HCT116 (cell line): ENCODE measurements at regions not wholly inside any gene's neighbourhood (a gene's known extent, or its start where the extent isn't known, plus 50 kb on each side); places are given as distances from the start of the nearest gene placed in this dataset.

Experiments
- ATAC-seq: fragments of 200-7000 bp; cut with Tn5 transposase; 2 replicates; pipeline ENCODE4 v1.9.1; 2020; ENCODE audit warnings: mild to moderate bottlenecking, moderate library complexity
- BruUV-seq: library from RNA; stranded (reverse); fragments of 400-500 nt; replicated peaks from 2 replicates; lab custom pipeline; 2021; lab: Mats Ljungman, UMichigan
- CTCF ChIA-PET: fragments of 300-600 bp; sonication (Branson Sonifier 250); formaldehyde crosslinking; loops from one replicate; lab custom pipeline; 2021; ENCODE audit warnings: antibody characterized with exemption; lab: Charles Lee
- POLR2A ChIA-PET: fragments of 300-600, 350-600 bp; sonication (Branson Sonifier 250); formaldehyde crosslinking; loops from one replicate; lab custom pipeline; 2021; ENCODE audit warnings: antibody characterized with exemption; lab: Charles Lee
- RAD21 ChIA-PET, 2 experiments: fragments of 300-600 bp; sonication (Branson Sonifier 250); formaldehyde crosslinking; loops; one replicate each; lab custom pipeline; 2023; ENCODE audit warnings: low total read pairs in 2 of 2; ENCODE audit not compliant: uncharacterized antibody in 2 of 2, unreplicated experiment in 2 of 2, low non-redundant PET in 1 of 2; lab: Charles Lee
- DNase-seq: peaks from one replicate; pipeline ENCODE4 v3.0.0-alpha.2; 2010; ENCODE audit warnings: low read depth, low spot score
- H2AFZ ChIP-seq: fragments of 200-600 bp; shearing (Covaris generic), sonication (generic); 2 replicates; pipeline ENCODE4 v1.6.1; 2017; ENCODE audit warnings: low read depth, mixed run types, mixed read lengths, antibody characterized with exemption, low read length; ENCODE audit not compliant: poor library complexity, severe bottlenecking
- H3K27ac ChIP-seq: 2 replicates; pipeline ENCODE4 v1.5.1; 2012; ENCODE audit warnings: low read depth, low read length
- H3K27me3 ChIP-seq: fragments of 200-600 bp; sonication (generic); 2 replicates; pipeline ENCODE4 v1.6.1; 2016; ENCODE audit warnings: mixed run types, low read length, mixed read lengths; ENCODE audit not compliant: insufficient read depth
- H3K36me3 ChIP-seq, 2 experiments: fragments of 200-500 bp in 1 of 2; fragments of 200-600 bp in 1 of 2; sonication (Bioruptor generic) in 1 of 2; sonication (generic) in 1 of 2; 2 replicates each; pipeline versions ENCODE4 v1.5.1 to v1.6.1; 2014 to 2016; ENCODE audit warnings: low read length in 2 of 2, inconsistent platforms in 1 of 2, mixed read lengths in 1 of 2, mixed run types in 1 of 2; ENCODE audit not compliant: insufficient read depth in 2 of 2, control insufficient read depth in 1 of 2
- H3K4me1 ChIP-seq, 2 experiments: fragments of 200-600 bp in 1 of 2; sonication (generic) in 1 of 2; 2 replicates each; pipeline versions ENCODE4 v1.5.1 to v1.6.1; 2012 to 2017; ENCODE audit warnings: low read length in 2 of 2, inconsistent platforms in 1 of 2, mild to moderate bottlenecking in 1 of 2, mixed read lengths in 1 of 2, mixed run types in 1 of 2, moderate library complexity in 1 of 2; ENCODE audit not compliant: insufficient read depth in 2 of 2, control insufficient read depth in 1 of 2
- H3K4me2 ChIP-seq: fragments of 200-600 bp; sonication (generic); 2 replicates; pipeline ENCODE4 v1.6.1; 2017; ENCODE audit warnings: mixed run types, low read length, mixed read lengths
- H3K4me3 ChIP-seq, 2 experiments: fragments of 200-600 bp in 1 of 2; sonication (generic) in 1 of 2; replicated peaks in 1 of 2; 2 replicates each; pipeline ENCODE4 v1.5.1; 2011 to 2016; ENCODE audit warnings: low read length in 2 of 2, control low read depth in 1 of 2, low read depth in 1 of 2, mild to moderate bottlenecking in 1 of 2, mixed read lengths in 1 of 2, mixed run types in 1 of 2
- H3K79me2 ChIP-seq: fragments of 200-600 bp; sonication (generic); 2 replicates; pipeline ENCODE4 v1.6.1; 2017; ENCODE audit warnings: mild to moderate bottlenecking, mixed run types, low read length, moderate library complexity, mixed read lengths; ENCODE audit not compliant: insufficient read depth
- H3K9ac ChIP-seq: fragments of 200-600 bp; sonication (generic); 2 replicates; pipeline ENCODE4 v1.6.1; 2016; ENCODE audit warnings: low read length, mixed read lengths
- H3K9me2 ChIP-seq: fragments of 200-600 bp; sonication (generic), shearing (Covaris generic); 2 replicates; pipeline ENCODE4 v1.6.1; 2017; ENCODE audit warnings: mixed run types, mild to moderate bottlenecking, moderate library complexity; ENCODE audit not compliant: insufficient read depth
- H3K9me3 ChIP-seq, 2 experiments: fragments of 200-500 bp in 1 of 2; fragments of 200-600 bp in 1 of 2; sonication (Bioruptor generic) in 1 of 2; sonication (generic) in 1 of 2; 2 replicates each; pipeline ENCODE4 v1.6.1; 2014 to 2017; ENCODE audit warnings: low read length in 2 of 2, mixed read lengths in 2 of 2, inconsistent platforms in 1 of 2, low read depth in 1 of 2, mild to moderate bottlenecking in 1 of 2, mixed run types in 1 of 2, moderate library complexity in 1 of 2; ENCODE audit not compliant: control insufficient read depth in 1 of 2, insufficient read depth in 1 of 2
- H4K20me1 ChIP-seq: fragments of 200-600 bp; sonication (generic), shearing (Covaris generic); 2 replicates; pipeline ENCODE4 v1.6.1; 2017; ENCODE audit warnings: mixed run types, mild to moderate bottlenecking, moderate library complexity; ENCODE audit not compliant: insufficient read depth
- CBX3 ChIP-seq: IDR thresholded peaks from 2 replicates; pipeline ENCODE4 v1.6.1; 2012; ENCODE audit warnings: low read depth
- ELF1 ChIP-seq: IDR thresholded peaks from 2 replicates; pipeline ENCODE4 v1.6.1; 2012; ENCODE audit warnings: low read depth, borderline replicate concordance
- EZH2phosphoT487 ChIP-seq: fragments of 200-600 bp; IDR thresholded peaks from 2 replicates; pipeline ENCODE4 v1.6.1; 2018; ENCODE audit warnings: antibody characterized with exemption, borderline replicate concordance
- POLR2A ChIP-seq: IDR thresholded peaks from 2 replicates; pipeline ENCODE4 v1.7.0; 2011; ENCODE audit warnings: borderline replicate concordance; ENCODE audit not compliant: insufficient read depth, insufficient read length; ENCODE audit errors: extremely low read depth
- POLR2AphosphoS5 ChIP-seq: IDR thresholded peaks from 2 replicates; pipeline ENCODE4 v1.6.1; 2011; ENCODE audit warnings: mild to moderate bottlenecking, low read depth, low read length, moderate library complexity
- RAD21 ChIP-seq: IDR thresholded peaks from 2 replicates; pipeline ENCODE4 v1.6.1; 2012; ENCODE audit warnings: low read depth, mild to moderate bottlenecking
- SIN3A ChIP-seq: IDR thresholded peaks from 2 replicates; pipeline ENCODE4 v1.6.1; 2012; ENCODE audit warnings: low read depth
- YY1 ChIP-seq: IDR thresholded peaks from 2 replicates; pipeline ENCODE4 v1.6.1; 2011; ENCODE audit warnings: low read length, low read depth, moderate library complexity, mild to moderate bottlenecking; ENCODE audit not compliant: insufficient replicate concordance; ENCODE audit errors: extremely low read depth
- ZFX ChIP-seq: fragments of 450-650 bp; IDR thresholded peaks from 2 replicates; pipeline ENCODE4 v1.6.1; 2017
- ZNF274 ChIP-seq: fragments of 200-500 bp; sonication (Bioruptor generic); IDR thresholded peaks from 2 replicates; pipeline ENCODE4 v1.6.1; 2014; ENCODE audit warnings: mild to moderate bottlenecking, low read depth, low read length, inconsistent platforms
- intact Hi-C: fragments of 100-400 bp; cut with micrococcal nuclease; formaldehyde crosslinking; loops from 2 replicates; pipeline ENCODE4 v1.10.0; 2022
- TF ChIP-seq, protein P1 (sequence below): IDR thresholded peaks from 2 replicates; pipeline ENCODE4 v1.6.1; 2012

DNA sequence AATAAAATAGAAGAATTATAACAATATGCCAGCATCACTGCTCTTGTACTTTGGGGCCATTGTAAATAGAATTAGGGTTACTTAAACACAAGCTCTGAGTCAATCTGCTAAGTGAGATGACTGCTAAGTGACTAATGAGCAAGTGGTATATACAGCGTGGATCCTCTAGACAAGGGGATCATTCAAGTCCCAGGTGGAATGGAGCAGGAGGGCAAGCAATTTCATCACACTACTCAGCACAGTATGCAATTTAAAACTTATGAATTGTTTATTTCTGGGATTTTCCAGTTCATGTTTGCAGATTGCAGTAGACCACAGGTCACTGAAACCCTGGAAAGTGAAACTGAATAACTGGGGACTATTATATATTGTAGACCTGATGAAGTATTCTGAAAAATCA, 235.3 kb downstream of the BTBD3 start:
- ChIA-PET CTCF (no interaction called here), RAD21 (no interaction called here), POLR2A (no interaction called here)
- TF ChIP-seq POLR2AphosphoS5 = no peak
- no peak for TF ChIP-seq CBX3
- no peak for TF ChIP-seq RAD21
- Histone ChIP-seq H3K27ac (no peak overlapping the region), H2AFZ (no peak overlapping the region), H4K20me1 (no peaks in the 10 kb centered on the region), H3K9ac (no peak overlapping the region), H3K27me3 (no peaks in the 10 kb centered on the region), H3K4me3 (no peak overlapping the region), H3K4me1 (no peaks in the 10 kb centered on the region), H3K79me2 (no peaks in the 10 kb centered on the region), H3K9me2 (no peaks in the 10 kb centered on the region), H3K36me3 (no peaks in the 10 kb centered on the region), H3K4me2 (no peak overlapping the region), H3K9me3 (peaks cover 13 to 21% of the 10 kb centered on the region in 2 experiments; a peak in 2 of 4 replicates)
- intact Hi-C loops = no loop called here
- DNase-seq (no peak), ATAC-seq (no peak)
- no TSS peak for BruUV-seq

- H3K9ac ChIP-seq = no peak overlapping the region
- intact Hi-C loops = no loop called here
- no peak overlapping the region for H3K4me2 ChIP-seq
- H3K9me3 ChIP-seq = peaks cover 13 to 20% of the 10 kb centered on the region in 2 experiments; a peak in 2 of 4 replicates
- no TSS peak for BruUV-seq
- no peak overlapping the region for H3K4me3 ChIP-seq
- POLR2A ChIA-PET = no interaction called here
- no peak for ATAC-seq
- RAD21 ChIA-PET = no interaction called here
- H2AFZ ChIP-seq = no peak overlapping the region
- H3K9me2 ChIP-seq = no peaks in the 10 kb centered on the region
- H3K27me3 ChIP-seq = no peaks in the 10 kb centered on the region
- no peaks in the 10 kb centered on the region for H3K79me2 ChIP-seq
- CTCF ChIA-PET = no interaction called here
- TF ChIP-seq ZFX (no peak), RAD21 (no peak), YY1 (no peak), POLR2A (no peak), ELF1 (no peak), SIN3A (no peak), EZH2phosphoT487 (no peak), ZNF274 (no peak)
- TF ChIP-seq, protein P1, sequence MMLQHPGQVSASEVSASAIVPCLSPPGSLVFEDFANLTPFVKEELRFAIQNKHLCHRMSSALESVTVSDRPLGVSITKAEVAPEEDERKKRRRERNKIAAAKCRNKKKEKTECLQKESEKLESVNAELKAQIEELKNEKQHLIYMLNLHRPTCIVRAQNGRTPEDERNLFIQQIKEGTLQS = no peak
- TF ChIP-seq, all 23 proteins: peak for 0
- Histone ChIP-seq H3K36me3 (no peaks in the 10 kb centered on the region), H4K20me1 (no peaks in the 10 kb centered on the region), H3K27ac (no peak overlapping the region), H3K4me1 (no peaks in the 10 kb centered on the region)
- DNase-seq = no peak
These were observed 235.9 kb downstream of the BTBD3 start for GRCh38 chr20:12153628-12154027.
